MM.1S (cell line): ENCODE measurements at regions not wholly inside any gene's neighbourhood (a gene's known extent, or its start where the extent isn't known, plus 50 kb on each side); places are given as distances from the start of the nearest gene placed in this dataset.

Experiments
- EZH2phosphoT487 ChIP-seq: fragments of 300-600 bp; sonication (generic); IDR thresholded peaks from 2 replicates; pipeline ENCODE4 v1.6.1; 2018; ENCODE audit warnings: antibody characterized with exemption, low read length
- TF ChIP-seq, protein P1 (sequence below): fragments of 300-600 bp; sonication (generic); IDR thresholded peaks from 2 replicates; pipeline ENCODE4 v1.5.1; 2016; ENCODE audit warnings: antibody characterized with exemption, low read length, mixed read lengths

DNA sequence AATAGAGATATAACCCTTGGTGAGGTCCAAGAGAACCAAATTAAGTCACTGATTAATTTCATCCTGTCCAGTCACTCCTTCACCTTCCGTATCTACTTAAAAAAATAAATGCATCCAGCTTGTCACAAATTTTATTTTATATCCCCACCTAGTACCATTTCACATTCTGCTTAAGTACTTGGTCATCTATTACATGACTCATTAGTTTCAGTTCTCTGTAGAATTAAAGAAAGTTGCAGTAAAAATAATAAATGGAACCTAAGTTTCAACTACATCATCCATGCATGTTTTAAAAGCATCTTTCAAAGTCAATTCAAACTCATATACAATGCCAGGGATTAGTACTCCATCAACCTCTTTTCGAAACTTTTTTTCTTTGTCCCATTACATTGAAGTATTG lies 130.2 kb downstream of the SH2D1A start:
- TF ChIP-seq, protein P1, sequence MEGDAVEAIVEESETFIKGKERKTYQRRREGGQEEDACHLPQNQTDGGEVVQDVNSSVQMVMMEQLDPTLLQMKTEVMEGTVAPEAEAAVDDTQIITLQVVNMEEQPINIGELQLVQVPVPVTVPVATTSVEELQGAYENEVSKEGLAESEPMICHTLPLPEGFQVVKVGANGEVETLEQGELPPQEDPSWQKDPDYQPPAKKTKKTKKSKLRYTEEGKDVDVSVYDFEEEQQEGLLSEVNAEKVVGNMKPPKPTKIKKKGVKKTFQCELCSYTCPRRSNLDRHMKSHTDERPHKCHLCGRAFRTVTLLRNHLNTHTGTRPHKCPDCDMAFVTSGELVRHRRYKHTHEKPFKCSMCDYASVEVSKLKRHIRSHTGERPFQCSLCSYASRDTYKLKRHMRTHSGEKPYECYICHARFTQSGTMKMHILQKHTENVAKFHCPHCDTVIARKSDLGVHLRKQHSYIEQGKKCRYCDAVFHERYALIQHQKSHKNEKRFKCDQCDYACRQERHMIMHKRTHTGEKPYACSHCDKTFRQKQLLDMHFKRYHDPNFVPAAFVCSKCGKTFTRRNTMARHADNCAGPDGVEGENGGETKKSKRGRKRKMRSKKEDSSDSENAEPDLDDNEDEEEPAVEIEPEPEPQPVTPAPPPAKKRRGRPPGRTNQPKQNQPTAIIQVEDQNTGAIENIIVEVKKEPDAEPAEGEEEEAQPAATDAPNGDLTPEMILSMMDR = no peak
- no peak for TF ChIP-seq EZH2phosphoT487
